Activated gamma-delta T cell treated with anti-CD3 and anti-CD28 coated beads, Interleukin-2, amount 50 U/mL, for 16 hours (primary cell): ENCODE measurements at regions not wholly inside any gene's neighbourhood (a gene's known extent, or its start where the extent isn't known, plus 50 kb on each side); places are given as distances from the start of the nearest gene placed in this dataset.

Source experiments
- DNase-seq: peaks from one replicate; pipeline ENCODE4 v3.0.0-alpha.2; 2020; ENCODE audit warnings: low read depth

GRCh38 chr7:116083796-116084195 lies 53.2 kb upstream of the TFEC start:
- DNase-seq, result no peak

- DNase-seq, result no peak
These were observed 56.0 kb upstream of the TFEC start for GRCh38 chr7:116086547-116087045.

GRCh38 chr7:116087291-116087690 lies 56.7 kb upstream of the TFEC start:
- no peak for DNase-seq

- DNase-seq, result no peak
These were observed 57.4 kb upstream of the TFEC start for GRCh38 chr7:116087984-116088383.

- no peak for DNase-seq
These were observed 58.7 kb upstream of the TFEC start for GRCh38 chr7:116089293-116089692.

GRCh38 chr7:116093516-116094301 lies 63.1 kb upstream of the TFEC start:
- no peak for DNase-seq

GRCh38 chr7:116095396-116095795 lies 64.8 kb upstream of the TFEC start:
- DNase-seq, result no peak

GRCh38 chr7:116097365-116098009 lies 66.9 kb upstream of the TFEC start:
- no peak for DNase-seq

GRCh38 chr7:116098175-116098574 lies 67.6 kb upstream of the TFEC start:
- no peak for DNase-seq

- no peak for DNase-seq
These were observed 70.1 kb upstream of the TFEC start for GRCh38 chr7:116100626-116101025.

GRCh38 chr7:116101704-116102103 lies 71.1 kb upstream of the TFEC start:
- no peak for DNase-seq

- no peak for DNase-seq
These were observed 80.9 kb upstream of the TFEC start for GRCh38 chr7:116111475-116111874.

GRCh38 chr7:116113310-116113709 lies 82.7 kb upstream of the TFEC start:
- DNase-seq, result no peak

GRCh38 chr7:116120839-116121238 lies 89.5 kb upstream of the TES start:
- DNase-seq, result no peak

- DNase-seq, result no peak
These were observed 87.3 kb upstream of the TES start for GRCh38 chr7:116122972-116123595.

- no peak for DNase-seq
These were observed 82.2 kb upstream of the TES start for GRCh38 chr7:116128139-116128538.

- DNase-seq, result no peak
These were observed 75.0 kb upstream of the TES start for GRCh38 chr7:116135306-116135705.

- DNase-seq, result no peak
These were observed 72.0 kb upstream of the TES start for GRCh38 chr7:116138202-116138801.

GRCh38 chr7:116139007-116139406 lies 71.3 kb upstream of the TES start:
- no peak for DNase-seq

- no peak for DNase-seq
These were observed 70.5 kb upstream of the TES start for GRCh38 chr7:116139807-116140206.

GRCh38 chr7:116142374-116142773 lies 68.0 kb upstream of the TES start:
- DNase-seq, result no peak

GRCh38 chr7:116142850-116143249 lies 67.5 kb upstream of the TES start:
- peak; percentile 3 for DNase-seq
